ENCODE measurements at regions not wholly inside any gene's neighbourhood (a gene's known extent, or its start where the extent isn't known, plus 50 kb on each side); places are given as distances from the start of the nearest gene placed in this dataset.

GRCh38 chr18:56289381-56289780, 349.0 kb downstream of the TXNL1 start:
- TF ChIP-seq ZNF274 (IDR thresholded peaks at IDR 0.05; ENCODE audit: low read depth, low read length) (no peak), YY1 (IDR thresholded peaks at IDR 0.05; ENCODE audit: insufficient read depth, insufficient read length) (no peak)
